ENCODE measurements at regions not wholly inside any gene's neighbourhood (a gene's known extent, or its start where the extent isn't known, plus 50 kb on each side); places are given as distances from the start of the nearest gene placed in this dataset.

- TF ChIP-seq CTCF (IDR thresholded peaks at IDR 0.05; ENCODE audit: insufficient read depth, low read length) (no peak), REST (IDR thresholded peaks at IDR 0.05; ENCODE audit: insufficient replicate concordance, low read depth) (no peak), POLR2AphosphoS5 (IDR thresholded peaks at IDR 0.05; ENCODE audit: low read depth) (no peak), SPI1 (IDR thresholded peaks at IDR 0.05; ENCODE audit: borderline replicate concordance, low read depth) (no peak), GABPA (IDR thresholded peaks at IDR 0.05; ENCODE audit: low read depth) (no peak)
Observed at GRCh38 chr10:5305374-5305773, 59.4 kb upstream of the UCN3 start.

Data from HL-60 (cell line).